HEK293 (cell line): ENCODE measurements at regions not wholly inside any gene's neighbourhood (a gene's known extent, or its start where the extent isn't known, plus 50 kb on each side); places are given as distances from the start of the nearest gene placed in this dataset.

Source experiments
- CTCF ChIA-PET: fragments of 350-600 bp; formaldehyde crosslinking; extraction: SDS; loops from one replicate; lab custom pipeline; 2021; ENCODE audit warnings: antibody characterized with exemption; lab: Yijun Ruan, JAX
- POLR2A ChIA-PET: fragments of 300-600 bp; formaldehyde crosslinking; extraction: SDS; loops from one replicate; lab custom pipeline; 2020; ENCODE audit warnings: antibody characterized with exemption, inconsistent platforms; lab: Yijun Ruan, JAX
- H3K27ac ChIP-seq: fragments of 200-500 bp; sonication (Bioruptor generic); 2 replicates; pipeline ENCODE4 v1.5.1; 2014; ENCODE audit warnings: low read depth, low read length, control low read depth, inconsistent platforms; ENCODE audit errors: extremely low read depth
- H3K36me3 ChIP-seq, 2 experiments: fragments of 200-500 bp in 1 of 2; sonication (Bioruptor generic) in 1 of 2; 1 replicate in 1 of 2; 2 replicates in 1 of 2; pipeline ENCODE4 v1.5.1; 2014 to 2017; ENCODE audit warnings: inconsistent platforms in 2 of 2, low read length in 2 of 2; ENCODE audit not compliant: control insufficient read depth in 2 of 2, insufficient read depth in 1 of 2
- H3K4me1 ChIP-seq: fragments of 200-500 bp; sonication (Bioruptor generic); 2 replicates; pipeline ENCODE4 v1.5.1; 2014; ENCODE audit warnings: mild to moderate bottlenecking, low read length, inconsistent platforms; ENCODE audit not compliant: control insufficient read depth, insufficient read depth
- H3K4me3 ChIP-seq: 2 replicates; pipeline ENCODE4 v1.5.1; 2011; ENCODE audit warnings: low read depth, mild to moderate bottlenecking, control low read depth, low read length, moderate library complexity
- H3K9me3 ChIP-seq: fragments of 200-500 bp; sonication (Bioruptor generic); 2 replicates; pipeline ENCODE4 v1.5.1; 2014; ENCODE audit warnings: low read depth, low read length, inconsistent platforms; ENCODE audit not compliant: control insufficient read depth, insufficient read depth
- SP2 ChIP-seq: fragments of 450-650 bp; formaldehyde crosslinking; IDR thresholded peaks from 2 replicates; pipeline ENCODE4 v1.5.1; 2016; ENCODE audit warnings: missing biosample characterization, missing genetic modification characterization
- ZNF654 ChIP-seq: fragments of 450-650 bp; formaldehyde crosslinking; IDR thresholded peaks from 2 replicates; pipeline ENCODE4 v1.5.1; 2016; ENCODE audit warnings: low read depth, missing biosample characterization, missing genetic modification characterization
- ZNF791 ChIP-seq: fragments of 450-650 bp; formaldehyde crosslinking; IDR thresholded peaks from 2 replicates; pipeline ENCODE4 v1.5.1; 2016; ENCODE audit warnings: missing biosample characterization, missing genetic modification characterization
- TF ChIP-seq, protein P1 (sequence below): fragments of 450-650 bp; formaldehyde crosslinking; IDR thresholded peaks from 2 replicates; pipeline ENCODE4 v1.5.1; 2016; ENCODE audit warnings: missing biosample characterization, missing genetic modification characterization, borderline replicate concordance
- TF ChIP-seq, protein P2 (sequence below): fragments of 450-650 bp; formaldehyde crosslinking; IDR thresholded peaks from 2 replicates; pipeline ENCODE4 v1.5.1; 2016; ENCODE audit warnings: missing biosample characterization, missing genetic modification characterization
- TF ChIP-seq, protein P3 (sequence below): fragments of 450-650 bp; formaldehyde crosslinking; IDR thresholded peaks from 2 replicates; pipeline ENCODE4 v1.5.1; 2016; ENCODE audit warnings: missing biosample characterization, missing genetic modification characterization

DNA sequence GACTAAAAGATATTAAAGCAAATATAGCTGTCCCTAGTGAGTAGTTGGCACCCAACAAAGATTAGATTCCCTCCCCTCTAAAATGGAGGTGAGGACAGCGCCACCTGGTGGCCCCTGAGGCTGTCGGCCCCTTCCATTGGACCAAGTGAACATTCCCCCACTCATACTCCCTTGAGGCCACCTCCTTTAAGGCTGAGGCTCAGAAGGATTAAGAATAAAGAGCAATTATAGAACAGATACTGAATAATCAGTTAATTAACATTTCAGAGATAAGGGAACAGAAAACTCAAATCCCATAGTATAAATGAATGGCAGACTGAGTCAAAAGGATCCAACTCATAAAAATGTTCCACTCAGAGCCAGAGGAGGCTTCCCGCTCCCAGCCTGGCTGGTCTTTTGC is 130.4 kb upstream of the GHITM start:
- ChIA-PET POLR2A (no interaction called here), CTCF (interaction anchor here (0.6 to 1.0 kb wide), 2 partner anchors 11 to 43 kb away, joined by 3 read pairs; no protein-coding TSS in a partner anchor)
- Histone ChIP-seq H3K9me3 (no peaks in the 10 kb centered on the region), H3K4me1 (no peaks in the 10 kb centered on the region), H3K4me3 (no peak overlapping the region), H3K36me3 (no peaks in the 10 kb centered on the region), H3K27ac (no peak overlapping the region)
- TF ChIP-seq ZNF654 (tag by site-specific recombination) (peak; percentile 30; the same call in 1 of the 2 replicates), SP2 (tag by site-specific recombination) (no peak)

DNA sequence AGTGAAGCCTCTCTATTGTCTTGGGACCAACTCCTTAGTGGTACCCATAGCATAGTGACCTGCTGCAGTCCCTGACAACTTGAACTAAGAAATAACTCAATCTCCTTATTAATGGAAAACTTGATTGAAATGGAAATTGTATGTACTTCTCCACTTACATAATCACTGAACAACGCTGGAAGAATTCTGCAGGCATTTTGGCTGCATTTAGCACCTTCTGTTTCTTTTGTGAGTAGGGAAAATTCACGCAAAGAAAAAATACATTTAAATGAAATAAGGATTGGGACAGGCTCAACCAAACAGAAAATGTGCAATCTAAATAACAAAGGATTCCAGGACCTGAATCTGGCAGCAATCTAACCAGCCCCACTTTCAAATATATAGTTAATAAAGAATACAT is 126.9 kb upstream of the GHITM start:
- Histone ChIP-seq H3K36me3 (no peaks in the 10 kb centered on the region), H3K27ac (no peak overlapping the region), H3K4me3 (no peak overlapping the region), H3K9me3 (no peaks in the 10 kb centered on the region), H3K4me1 (no peaks in the 10 kb centered on the region)
- POLR2A ChIA-PET = no interaction called here
- TF ChIP-seq, protein P1, sequence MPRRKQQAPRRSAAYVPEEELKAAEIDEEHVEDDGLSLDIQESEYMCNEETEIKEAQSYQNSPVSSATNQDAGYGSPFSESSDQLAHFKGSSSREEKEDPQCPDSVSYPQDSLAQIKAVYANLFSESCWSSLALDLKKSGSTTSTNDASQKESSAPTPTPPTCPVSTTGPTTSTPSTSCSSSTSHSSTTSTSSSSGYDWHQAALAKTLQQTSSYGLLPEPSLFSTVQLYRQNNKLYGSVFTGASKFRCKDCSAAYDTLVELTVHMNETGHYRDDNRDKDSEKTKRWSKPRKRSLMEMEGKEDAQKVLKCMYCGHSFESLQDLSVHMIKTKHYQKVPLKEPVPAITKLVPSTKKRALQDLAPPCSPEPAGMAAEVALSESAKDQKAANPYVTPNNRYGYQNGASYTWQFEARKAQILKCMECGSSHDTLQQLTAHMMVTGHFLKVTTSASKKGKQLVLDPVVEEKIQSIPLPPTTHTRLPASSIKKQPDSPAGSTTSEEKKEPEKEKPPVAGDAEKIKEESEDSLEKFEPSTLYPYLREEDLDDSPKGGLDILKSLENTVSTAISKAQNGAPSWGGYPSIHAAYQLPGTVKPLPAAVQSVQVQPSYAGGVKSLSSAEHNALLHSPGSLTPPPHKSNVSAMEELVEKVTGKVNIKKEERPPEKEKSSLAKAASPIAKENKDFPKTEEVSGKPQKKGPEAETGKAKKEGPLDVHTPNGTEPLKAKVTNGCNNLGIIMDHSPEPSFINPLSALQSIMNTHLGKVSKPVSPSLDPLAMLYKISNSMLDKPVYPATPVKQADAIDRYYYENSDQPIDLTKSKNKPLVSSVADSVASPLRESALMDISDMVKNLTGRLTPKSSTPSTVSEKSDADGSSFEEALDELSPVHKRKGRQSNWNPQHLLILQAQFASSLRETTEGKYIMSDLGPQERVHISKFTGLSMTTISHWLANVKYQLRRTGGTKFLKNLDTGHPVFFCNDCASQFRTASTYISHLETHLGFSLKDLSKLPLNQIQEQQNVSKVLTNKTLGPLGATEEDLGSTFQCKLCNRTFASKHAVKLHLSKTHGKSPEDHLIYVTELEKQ (tag by site-specific recombination) = no peak
- TF ChIP-seq, protein P2, sequence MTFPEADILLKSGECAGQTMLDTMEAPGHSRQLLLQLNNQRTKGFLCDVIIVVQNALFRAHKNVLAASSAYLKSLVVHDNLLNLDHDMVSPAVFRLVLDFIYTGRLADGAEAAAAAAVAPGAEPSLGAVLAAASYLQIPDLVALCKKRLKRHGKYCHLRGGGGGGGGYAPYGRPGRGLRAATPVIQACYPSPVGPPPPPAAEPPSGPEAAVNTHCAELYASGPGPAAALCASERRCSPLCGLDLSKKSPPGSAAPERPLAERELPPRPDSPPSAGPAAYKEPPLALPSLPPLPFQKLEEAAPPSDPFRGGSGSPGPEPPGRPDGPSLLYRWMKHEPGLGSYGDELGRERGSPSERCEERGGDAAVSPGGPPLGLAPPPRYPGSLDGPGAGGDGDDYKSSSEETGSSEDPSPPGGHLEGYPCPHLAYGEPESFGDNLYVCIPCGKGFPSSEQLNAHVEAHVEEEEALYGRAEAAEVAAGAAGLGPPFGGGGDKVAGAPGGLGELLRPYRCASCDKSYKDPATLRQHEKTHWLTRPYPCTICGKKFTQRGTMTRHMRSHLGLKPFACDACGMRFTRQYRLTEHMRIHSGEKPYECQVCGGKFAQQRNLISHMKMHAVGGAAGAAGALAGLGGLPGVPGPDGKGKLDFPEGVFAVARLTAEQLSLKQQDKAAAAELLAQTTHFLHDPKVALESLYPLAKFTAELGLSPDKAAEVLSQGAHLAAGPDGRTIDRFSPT (tag by site-specific recombination) = no peak
- CTCF ChIA-PET = no interaction called here

DNA sequence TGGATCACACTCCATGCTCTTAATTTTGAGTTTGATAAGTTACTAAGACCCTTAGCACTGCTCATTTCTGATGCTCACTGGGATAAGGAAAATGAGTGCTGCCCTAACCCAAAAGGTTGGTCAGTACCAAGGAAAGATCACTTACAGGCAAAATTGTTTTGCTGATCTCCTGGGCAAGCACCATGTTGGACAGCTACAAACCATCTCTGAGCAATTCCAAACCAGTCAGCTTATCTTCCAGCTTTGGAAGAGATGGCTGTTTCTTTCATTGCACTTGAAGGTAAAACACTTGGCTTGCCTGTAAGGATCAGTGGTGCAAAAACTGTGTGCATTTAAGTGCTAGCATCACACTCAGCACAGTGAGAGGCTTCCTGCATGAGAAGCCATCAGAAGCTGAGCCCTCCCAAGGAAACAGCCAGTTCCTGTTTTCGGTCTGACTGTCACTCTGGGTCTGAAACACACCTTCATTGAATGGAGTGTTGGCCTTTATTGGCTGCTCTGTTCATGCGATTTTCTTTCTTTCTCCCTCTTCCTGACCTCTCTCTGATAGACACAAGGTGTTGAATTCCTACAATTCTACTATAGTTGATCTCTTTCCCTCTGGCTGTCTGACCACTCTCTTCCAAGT is 126.4 kb upstream of the GHITM start:
- POLR2A ChIA-PET = no interaction called here
- TF ChIP-seq, protein P3, sequence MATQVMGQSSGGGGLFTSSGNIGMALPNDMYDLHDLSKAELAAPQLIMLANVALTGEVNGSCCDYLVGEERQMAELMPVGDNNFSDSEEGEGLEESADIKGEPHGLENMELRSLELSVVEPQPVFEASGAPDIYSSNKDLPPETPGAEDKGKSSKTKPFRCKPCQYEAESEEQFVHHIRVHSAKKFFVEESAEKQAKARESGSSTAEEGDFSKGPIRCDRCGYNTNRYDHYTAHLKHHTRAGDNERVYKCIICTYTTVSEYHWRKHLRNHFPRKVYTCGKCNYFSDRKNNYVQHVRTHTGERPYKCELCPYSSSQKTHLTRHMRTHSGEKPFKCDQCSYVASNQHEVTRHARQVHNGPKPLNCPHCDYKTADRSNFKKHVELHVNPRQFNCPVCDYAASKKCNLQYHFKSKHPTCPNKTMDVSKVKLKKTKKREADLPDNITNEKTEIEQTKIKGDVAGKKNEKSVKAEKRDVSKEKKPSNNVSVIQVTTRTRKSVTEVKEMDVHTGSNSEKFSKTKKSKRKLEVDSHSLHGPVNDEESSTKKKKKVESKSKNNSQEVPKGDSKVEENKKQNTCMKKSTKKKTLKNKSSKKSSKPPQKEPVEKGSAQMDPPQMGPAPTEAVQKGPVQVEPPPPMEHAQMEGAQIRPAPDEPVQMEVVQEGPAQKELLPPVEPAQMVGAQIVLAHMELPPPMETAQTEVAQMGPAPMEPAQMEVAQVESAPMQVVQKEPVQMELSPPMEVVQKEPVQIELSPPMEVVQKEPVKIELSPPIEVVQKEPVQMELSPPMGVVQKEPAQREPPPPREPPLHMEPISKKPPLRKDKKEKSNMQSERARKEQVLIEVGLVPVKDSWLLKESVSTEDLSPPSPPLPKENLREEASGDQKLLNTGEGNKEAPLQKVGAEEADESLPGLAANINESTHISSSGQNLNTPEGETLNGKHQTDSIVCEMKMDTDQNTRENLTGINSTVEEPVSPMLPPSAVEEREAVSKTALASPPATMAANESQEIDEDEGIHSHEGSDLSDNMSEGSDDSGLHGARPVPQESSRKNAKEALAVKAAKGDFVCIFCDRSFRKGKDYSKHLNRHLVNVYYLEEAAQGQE (tag by site-specific recombination) = peak; percentile 50; the same call in 1 of the 2 replicates
- no peak for TF ChIP-seq ZNF791 (tag by site-specific recombination)
- CTCF ChIA-PET = no interaction called here

More for the DNA sequence above, 126.4 kb upstream of the GHITM start:
- Histone ChIP-seq H3K4me1 (no peaks in the 10 kb centered on the region), H3K27ac (no peak overlapping the region), H3K9me3 (no peaks in the 10 kb centered on the region), H3K36me3 (no peaks in the 10 kb centered on the region), H3K4me3 (no peak overlapping the region)
